ENCODE measurements at regions not wholly inside any gene's neighbourhood (a gene's known extent, or its start where the extent isn't known, plus 50 kb on each side); places are given as distances from the start of the nearest gene placed in this dataset.

GRCh38 chr2:238714038-238714528, 133.8 kb upstream of the TWIST2 start:
- no peak for DNase-seq (ENCODE audit: low read depth, low spot score)
- TF ChIP-seq ZNF274 (IDR thresholded peaks at IDR 0.05; ENCODE audit: low read depth, low read length) (no peak), SUZ12 (IDR thresholded peaks at IDR 0.05; ENCODE audit: extremely low read depth, insufficient read depth, insufficient read length) (no peak), YY1 (IDR thresholded peaks at IDR 0.05; ENCODE audit: insufficient read depth, insufficient read length) (no peak)
- Histone ChIP-seq H3K4me3 (ENCODE audit: insufficient read length, low read depth) (no peak overlapping the region), H3K4me1 (ENCODE audit: insufficient read depth, insufficient read length) (no peaks in the 10 kb centered on the region), H3K36me3 (ENCODE audit: insufficient read depth, insufficient read length, low read length) (no peaks in the 10 kb centered on the region), H3K9ac (ENCODE audit: insufficient read length, low read depth) (no peak overlapping the region), H3K9me3 (ENCODE audit: insufficient read depth, low read length) (no peaks in the 10 kb centered on the region), H3K27me3 (ENCODE audit: insufficient read depth, insufficient read length) (no peaks in the 10 kb centered on the region)

- DNase-seq (ENCODE audit: low read depth, low spot score): no peak
- Histone ChIP-seq H3K36me3 (ENCODE audit: insufficient read depth, insufficient read length, low read length) (no peaks in the 10 kb centered on the region), H3K4me3 (ENCODE audit: insufficient read length, low read depth) (no peak overlapping the region), H3K27me3 (ENCODE audit: insufficient read depth, insufficient read length) (no peaks in the 10 kb centered on the region), H3K9ac (ENCODE audit: insufficient read length, low read depth) (no peak overlapping the region), H3K9me3 (ENCODE audit: insufficient read depth, low read length) (no peaks in the 10 kb centered on the region), H3K4me1 (ENCODE audit: insufficient read depth, insufficient read length) (peaks cover 4% of the 10 kb centered on the region)
- no peak for TF ChIP-seq SUZ12 (IDR thresholded peaks at IDR 0.05; ENCODE audit: extremely low read depth, insufficient read depth, insufficient read length)
Observed at GRCh38 chr2:238716171-238716570, 131.7 kb upstream of the TWIST2 start.

- no peak overlapping the region for H3K9ac ChIP-seq (ENCODE audit: insufficient read length, low read depth)
- H3K4me3 ChIP-seq (ENCODE audit: insufficient read length, low read depth): no peak overlapping the region
- no peaks in the 10 kb centered on the region for H3K36me3 ChIP-seq (ENCODE audit: insufficient read depth, insufficient read length, low read length)
- no peaks in the 10 kb centered on the region for H3K9me3 ChIP-seq (ENCODE audit: insufficient read depth, low read length)
- no peak for DNase-seq (ENCODE audit: low read depth, low spot score)
- H3K27me3 ChIP-seq (ENCODE audit: insufficient read depth, insufficient read length): no peaks in the 10 kb centered on the region
- TF ChIP-seq ZNF274 (IDR thresholded peaks at IDR 0.05; ENCODE audit: low read depth, low read length) (no peak), SUZ12 (IDR thresholded peaks at IDR 0.05; ENCODE audit: extremely low read depth, insufficient read depth, insufficient read length) (no peak), YY1 (IDR thresholded peaks at IDR 0.05; ENCODE audit: insufficient read depth, insufficient read length) (no peak)
- peaks cover 4% of the 10 kb centered on the region for H3K4me1 ChIP-seq (ENCODE audit: insufficient read depth, insufficient read length)
Observed at GRCh38 chr2:238716585-238716984, 131.3 kb upstream of the TWIST2 start.

- no peak overlapping the region for H3K9ac ChIP-seq (ENCODE audit: insufficient read length, low read depth)
- no peak for DNase-seq (ENCODE audit: low read depth, low spot score)
- H3K4me3 ChIP-seq (ENCODE audit: insufficient read length, low read depth): no peak overlapping the region
- no peak for TF ChIP-seq YY1 (IDR thresholded peaks at IDR 0.05; ENCODE audit: insufficient read depth, insufficient read length)
- no peak for TF ChIP-seq SUZ12 (IDR thresholded peaks at IDR 0.05; ENCODE audit: extremely low read depth, insufficient read depth, insufficient read length)
- no peak for TF ChIP-seq ZNF274 (IDR thresholded peaks at IDR 0.05; ENCODE audit: low read depth, low read length)
- no peaks in the 10 kb centered on the region for H3K27me3 ChIP-seq (ENCODE audit: insufficient read depth, insufficient read length)
- H3K36me3 ChIP-seq (ENCODE audit: insufficient read depth, insufficient read length, low read length): no peaks in the 10 kb centered on the region
- H3K9me3 ChIP-seq (ENCODE audit: insufficient read depth, low read length): peaks cover under 1% of the 10 kb centered on the region; the same call in 1 of the 2 replicates
- peaks cover 4% of the 10 kb centered on the region for H3K4me1 ChIP-seq (ENCODE audit: insufficient read depth, insufficient read length)
Observed at GRCh38 chr2:238717084-238717483, 130.8 kb upstream of the TWIST2 start.

GRCh38 chr2:238719641-238720040, 128.2 kb upstream of the TWIST2 start:
- Histone ChIP-seq H3K27me3 (ENCODE audit: insufficient read depth, insufficient read length) (no peaks in the 10 kb centered on the region), H3K4me1 (ENCODE audit: insufficient read depth, insufficient read length) (peaks cover 4% of the 10 kb centered on the region), H3K4me3 (ENCODE audit: insufficient read length, low read depth) (no peak overlapping the region), H3K9ac (ENCODE audit: insufficient read length, low read depth) (no peak overlapping the region), H3K9me3 (ENCODE audit: insufficient read depth, low read length) (peaks cover 8% of the 10 kb centered on the region; the same call in 1 of the 2 replicates), H3K36me3 (ENCODE audit: insufficient read depth, insufficient read length, low read length) (no peaks in the 10 kb centered on the region)
- no peak for DNase-seq (ENCODE audit: low read depth, low spot score)
- TF ChIP-seq ZNF274 (IDR thresholded peaks at IDR 0.05; ENCODE audit: low read depth, low read length) (no peak), YY1 (IDR thresholded peaks at IDR 0.05; ENCODE audit: insufficient read depth, insufficient read length) (no peak), SUZ12 (IDR thresholded peaks at IDR 0.05; ENCODE audit: extremely low read depth, insufficient read depth, insufficient read length) (no peak)

GRCh38 chr2:238720232-238720672, 127.6 kb upstream of the TWIST2 start:
- Histone ChIP-seq H3K4me3 (ENCODE audit: insufficient read length, low read depth) (no peak overlapping the region), H3K36me3 (ENCODE audit: insufficient read depth, insufficient read length, low read length) (no peaks in the 10 kb centered on the region), H3K9me3 (ENCODE audit: insufficient read depth, low read length) (peaks cover 8% of the 10 kb centered on the region; the same call in 1 of the 2 replicates), H3K4me1 (ENCODE audit: insufficient read depth, insufficient read length) (peaks cover 4% of the 10 kb centered on the region), H3K9ac (ENCODE audit: insufficient read length, low read depth) (no peak overlapping the region), H3K27me3 (ENCODE audit: insufficient read depth, insufficient read length) (no peaks in the 10 kb centered on the region)
- TF ChIP-seq SUZ12 (IDR thresholded peaks at IDR 0.05; ENCODE audit: extremely low read depth, insufficient read depth, insufficient read length) (no peak), YY1 (IDR thresholded peaks at IDR 0.05; ENCODE audit: insufficient read depth, insufficient read length) (no peak), ZNF274 (IDR thresholded peaks at IDR 0.05; ENCODE audit: low read depth, low read length) (no peak)
- peak; percentile 68 for DNase-seq (ENCODE audit: low read depth, low spot score)

- H3K9me3 ChIP-seq (ENCODE audit: insufficient read depth, low read length): peaks cover 8% of the 10 kb centered on the region; the same call in 1 of the 2 replicates
Observed at GRCh38 chr2:238722181-238722580, 125.7 kb upstream of the TWIST2 start.

More at GRCh38 chr2:238722181-238722580, 125.7 kb upstream of the TWIST2 start:
- Histone ChIP-seq H3K27me3 (ENCODE audit: insufficient read depth, insufficient read length) (no peaks in the 10 kb centered on the region), H3K4me3 (ENCODE audit: insufficient read length, low read depth) (no peak overlapping the region), H3K4me1 (ENCODE audit: insufficient read depth, insufficient read length) (peaks cover 4% of the 10 kb centered on the region), H3K9ac (ENCODE audit: insufficient read length, low read depth) (no peak overlapping the region), H3K36me3 (ENCODE audit: insufficient read depth, insufficient read length, low read length) (no peaks in the 10 kb centered on the region)
- TF ChIP-seq YY1 (IDR thresholded peaks at IDR 0.05; ENCODE audit: insufficient read depth, insufficient read length) (no peak), SUZ12 (IDR thresholded peaks at IDR 0.05; ENCODE audit: extremely low read depth, insufficient read depth, insufficient read length) (no peak), ZNF274 (IDR thresholded peaks at IDR 0.05; ENCODE audit: low read depth, low read length) (no peak)
- DNase-seq (ENCODE audit: low read depth, low spot score): no peak

All from NT2/D1 (cell line).